HG03558 (cell line): ENCODE measurements at regions not wholly inside any gene's neighbourhood (a gene's known extent, or its start where the extent isn't known, plus 50 kb on each side); places are given as distances from the start of the nearest gene placed in this dataset.

ENCODE experiments used
- ATAC-seq: cut with Tn5 transposase; IDR thresholded peaks from one replicate; pipeline ENCODE4 v1.9.1; 2021; ENCODE audit warnings: moderate number of reproducible peaks; ENCODE audit not compliant: unreplicated experiment; ENCODE audit errors: extremely low read depth

GRCh38 chr22:49244466-49245420 is 582.9 kb downstream of the BRD1 start:
- ATAC-seq: no peak

DNA sequence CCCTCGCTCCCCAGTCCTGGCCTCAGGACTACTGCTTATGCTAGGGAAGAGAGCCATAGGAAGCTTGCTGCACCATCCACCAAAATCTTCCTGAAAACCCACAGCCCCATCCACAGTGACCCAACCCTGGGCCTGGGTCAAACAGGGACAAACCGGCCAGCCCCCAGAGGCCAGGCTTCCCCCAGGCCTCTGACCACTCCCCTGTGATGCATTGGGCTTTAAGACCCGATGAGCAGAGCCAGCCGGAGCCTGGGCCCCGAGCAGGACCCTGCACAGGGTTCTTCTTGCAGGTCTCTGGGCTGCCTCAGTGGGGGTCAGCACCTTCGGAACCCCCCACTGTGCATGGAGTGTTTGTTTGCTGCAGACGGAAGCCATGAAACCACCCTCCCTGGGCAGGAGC is 583.7 kb downstream of the BRD1 start:
- no peak for ATAC-seq

GRCh38 chr22:49243335-49243734 is 584.3 kb downstream of the BRD1 start:
- ATAC-seq: no peak

GRCh38 chr22:49242480-49242879 is 585.2 kb downstream of the BRD1 start:
- ATAC-seq: no peak

DNA sequence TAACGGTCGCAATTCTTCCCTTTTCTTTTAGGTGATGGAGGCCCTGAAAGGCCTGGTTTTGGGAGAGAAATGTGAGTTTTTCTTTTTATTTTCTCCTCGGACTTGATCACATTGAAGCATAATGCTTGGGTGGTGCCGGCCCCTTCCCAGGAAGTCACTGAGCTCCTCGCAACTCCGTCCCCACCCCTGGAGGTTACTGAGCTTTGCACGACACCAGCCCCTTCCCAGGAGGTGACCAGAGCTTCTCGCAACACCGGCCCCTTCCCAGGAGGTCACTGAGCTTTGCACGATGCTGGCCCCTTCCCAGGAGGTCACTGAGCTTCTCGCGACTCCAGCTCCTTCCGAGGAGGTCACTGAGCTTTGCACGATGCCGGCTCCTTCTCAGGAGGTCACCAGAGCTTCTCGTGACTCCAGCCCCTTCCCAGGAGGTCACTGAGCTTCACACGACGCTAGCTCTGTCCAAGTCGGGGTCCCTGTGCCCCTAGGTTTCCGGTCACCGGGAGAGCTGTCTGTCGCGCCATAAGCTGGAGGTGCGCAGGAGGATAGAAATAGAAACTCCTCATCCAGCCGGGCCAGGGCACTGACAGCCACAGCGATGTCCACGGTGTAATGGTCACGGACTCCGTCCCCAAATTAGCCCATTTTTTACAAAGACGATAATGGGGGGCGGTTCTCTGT is 586.4 kb downstream of the BRD1 start:
- ATAC-seq: no peak

GRCh38 chr22:49240472-49240871 is 587.2 kb downstream of the BRD1 start:
- ATAC-seq: no peak

GRCh38 chr22:49240016-49240380 is 587.7 kb downstream of the BRD1 start:
- ATAC-seq: no peak

- no peak for ATAC-seq
Measured at GRCh38 chr22:49239264-49240015, 588.2 kb downstream of the BRD1 start.

- no peak for ATAC-seq
Measured at GRCh38 chr22:49238181-49239141, 589.2 kb downstream of the BRD1 start.

DNA sequence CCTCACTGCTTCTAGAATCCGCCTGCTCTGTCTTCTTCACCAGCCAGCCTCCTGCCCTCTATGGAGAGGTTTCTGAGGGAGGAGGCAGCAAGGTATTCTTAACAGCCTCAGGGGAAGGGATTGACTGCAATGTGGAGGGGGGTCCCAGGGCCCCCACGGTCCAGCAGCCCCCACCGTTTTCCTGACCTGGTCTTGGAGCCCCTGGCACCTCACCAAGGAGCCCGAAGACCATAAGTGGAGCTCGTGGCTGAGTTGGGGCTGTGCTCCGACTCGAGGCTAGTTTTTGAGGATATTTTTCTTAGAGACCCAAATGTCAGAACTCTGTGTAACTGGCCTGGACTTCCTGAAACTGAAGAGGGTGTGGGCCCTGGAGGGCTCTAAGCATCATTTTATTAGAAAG is 590.0 kb downstream of the BRD1 start:
- ATAC-seq: no peak

DNA sequence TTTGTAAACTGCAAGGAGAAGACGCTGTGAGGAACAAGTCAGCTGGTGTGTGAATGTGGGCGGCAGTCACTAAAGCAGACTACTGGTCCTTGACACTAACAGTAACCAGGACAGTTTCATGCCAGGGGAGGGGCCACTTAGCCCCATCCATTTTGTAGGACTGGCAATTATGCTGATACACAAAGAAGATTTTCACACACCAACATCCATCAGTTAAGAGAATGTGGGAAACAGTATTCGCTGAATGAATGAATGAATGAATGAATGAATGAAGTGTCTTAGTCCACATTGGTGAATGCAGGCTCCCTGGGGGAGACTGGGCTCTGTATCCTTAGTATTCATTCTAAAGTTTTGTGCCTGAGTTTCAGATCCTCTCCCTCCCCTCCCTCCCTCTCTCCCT is 590.4 kb downstream of the BRD1 start:
- no peak for ATAC-seq

- ATAC-seq: no peak
Measured at GRCh38 chr22:49236541-49237075, 591.1 kb downstream of the BRD1 start.

GRCh38 chr22:49235463-49236300 is 592.0 kb downstream of the BRD1 start:
- no peak for ATAC-seq

GRCh38 chr22:49234459-49234858 is 593.2 kb downstream of the BRD1 start:
- no peak for ATAC-seq

DNA sequence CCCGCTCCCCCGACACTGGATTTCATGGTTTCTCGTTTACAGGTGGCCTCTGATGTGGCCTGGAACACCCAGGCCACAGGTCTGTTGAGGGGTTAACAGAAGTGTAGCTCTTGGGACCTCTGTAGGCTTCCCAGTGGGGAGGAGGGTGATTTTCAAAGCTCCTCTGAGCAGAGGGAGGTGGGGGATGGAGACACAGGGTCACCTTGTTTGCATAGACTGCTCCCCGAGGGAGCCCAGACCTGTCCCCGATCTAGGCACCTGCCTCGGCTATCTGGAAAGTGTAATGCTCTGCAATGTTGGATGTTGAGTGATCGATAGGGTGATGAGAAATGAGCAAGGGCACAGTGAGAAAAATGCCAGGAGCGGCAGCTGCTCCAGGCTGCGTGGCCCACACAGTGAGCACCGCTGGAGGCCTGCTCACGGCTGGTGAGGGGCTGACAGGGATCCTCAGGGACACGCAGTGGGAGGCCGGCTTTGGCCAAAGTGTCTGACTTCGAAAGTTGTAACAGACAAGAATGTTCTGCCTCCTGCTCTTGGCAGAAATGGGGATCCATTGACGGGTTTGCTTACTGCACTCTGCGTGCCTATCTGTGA is 594.1 kb downstream of the BRD1 start:
- ATAC-seq: no peak

DNA sequence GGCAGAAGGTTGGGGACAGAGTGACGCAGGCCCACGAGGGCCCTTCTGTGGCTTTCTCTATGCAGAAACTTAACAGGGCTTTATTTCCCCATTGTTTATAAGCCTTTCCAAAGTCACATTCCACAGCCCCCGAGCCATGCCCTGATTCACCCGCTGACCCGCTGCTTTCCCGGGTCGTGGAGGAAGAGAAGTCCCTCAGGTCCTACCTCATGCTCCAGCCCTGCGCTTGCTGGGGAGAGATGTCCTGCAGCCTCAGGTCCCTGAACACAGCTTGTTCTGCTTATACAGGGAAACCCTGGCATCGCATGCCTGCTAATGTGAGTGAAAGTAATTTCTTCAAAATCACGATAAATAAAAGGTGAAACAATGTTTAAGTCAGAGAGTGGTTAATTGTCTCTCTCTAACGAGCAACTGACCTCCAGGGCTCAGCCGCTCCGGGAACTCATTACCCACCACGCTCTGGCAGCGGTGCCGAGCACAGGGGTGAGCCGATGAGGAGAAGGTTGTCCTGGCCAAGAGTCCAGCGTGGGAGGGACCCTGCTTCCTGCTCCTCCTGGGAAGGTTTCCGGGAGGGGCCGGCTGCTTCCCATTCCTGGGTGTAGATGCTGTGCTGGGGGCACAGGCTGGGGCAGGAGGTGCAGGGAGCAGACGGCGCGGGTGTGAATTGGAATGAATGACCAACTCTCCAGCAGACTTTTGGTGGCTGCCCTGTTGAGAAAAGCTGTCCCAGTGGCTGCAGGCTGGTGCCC is 595.2 kb downstream of the BRD1 start:
- no peak for ATAC-seq

DNA sequence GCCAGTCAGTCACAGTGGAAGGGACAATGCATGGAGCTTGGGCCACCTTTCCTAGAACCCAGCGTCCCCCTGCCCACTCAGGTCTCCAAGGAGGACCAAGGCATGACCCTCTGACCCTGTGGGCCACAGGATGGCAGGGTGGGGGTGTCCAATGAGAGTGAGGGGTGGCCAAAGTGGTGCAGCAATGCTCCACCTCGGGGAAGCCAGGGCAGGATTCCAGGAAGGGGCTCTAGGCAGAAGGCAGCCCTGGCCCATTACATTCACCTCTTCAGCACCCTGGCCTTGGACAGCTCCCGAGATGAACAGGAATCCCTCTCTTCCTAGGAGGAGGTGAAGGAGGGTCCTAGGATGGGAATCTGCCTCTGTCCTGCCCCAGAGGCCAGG is 597.5 kb downstream of the BRD1 start:
- no peak for ATAC-seq
